Mesenchymal stem cell (in vitro differentiated cells and primary cell): ENCODE measurements at regions not wholly inside any gene's neighbourhood (a gene's known extent, or its start where the extent isn't known, plus 50 kb on each side); places are given as distances from the start of the nearest gene placed in this dataset.

Source experiments
- DNase-seq: peaks from one replicate; pipeline ENCODE4 v3.0.0-alpha.2; 2013
- H2AFZ ChIP-seq: one replicate; pipeline ENCODE4 v1.6.1; 2013; ENCODE audit warnings: low read depth, mild to moderate bottlenecking, control low read depth, inconsistent platforms, low read length, moderate library complexity
- H2AK5ac ChIP-seq: 2 replicates; pipeline ENCODE4 v1.6.1; 2013; ENCODE audit warnings: low read length, moderate library complexity, mild to moderate bottlenecking, inconsistent platforms; ENCODE audit not compliant: severe bottlenecking
- H2BK120ac ChIP-seq: one replicate; pipeline ENCODE4 v1.6.1; 2013; ENCODE audit warnings: low read depth, mild to moderate bottlenecking, inconsistent platforms, low read length, moderate library complexity
- H2BK12ac ChIP-seq, 2 experiments: one replicate each; pipeline ENCODE4 v1.6.1; 2013; ENCODE audit warnings: inconsistent platforms in 2 of 2, low read length in 2 of 2, mild to moderate bottlenecking in 2 of 2, moderate library complexity in 2 of 2, control low read depth in 1 of 2
- H2BK15ac ChIP-seq: one replicate; pipeline ENCODE4 v1.6.1; 2013; ENCODE audit warnings: mild to moderate bottlenecking, low read depth, inconsistent platforms; ENCODE audit not compliant: poor library complexity, severe bottlenecking
- H2BK5ac ChIP-seq: 2 replicates; pipeline ENCODE4 v1.6.1; 2013; ENCODE audit warnings: low read depth, mild to moderate bottlenecking, low read length, control low read depth, inconsistent platforms; ENCODE audit not compliant: poor library complexity, severe bottlenecking
- H3K14ac ChIP-seq, 2 experiments: one replicate each; pipeline ENCODE4 v1.6.1; 2013; ENCODE audit warnings: inconsistent platforms in 2 of 2, low read length in 2 of 2, control low read depth in 1 of 2, mild to moderate bottlenecking in 1 of 2, moderate library complexity in 1 of 2
- H3K18ac ChIP-seq, 2 experiments: one replicate each; pipeline ENCODE4 v1.6.1; 2013; ENCODE audit warnings: inconsistent platforms in 2 of 2, low read length in 2 of 2, control low read depth in 1 of 2, low read depth in 1 of 2, mild to moderate bottlenecking in 1 of 2
- H3K23ac ChIP-seq, 2 experiments: one replicate each; pipeline ENCODE4 v1.6.1; 2013; ENCODE audit warnings: inconsistent platforms in 2 of 2, low read length in 2 of 2, mild to moderate bottlenecking in 2 of 2, moderate library complexity in 2 of 2, control low read depth in 1 of 2
- H3K27ac ChIP-seq: 2 replicates; pipeline ENCODE4 v1.5.1; 2013; ENCODE audit warnings: mild to moderate bottlenecking, moderate library complexity, low read length, control low read depth, inconsistent platforms; ENCODE audit not compliant: poor library complexity, severe bottlenecking
- H3K27me3 ChIP-seq, 2 experiments: 2 replicates each; pipeline versions ENCODE4 v1.6.1 to v1.7.0; 2013; ENCODE audit warnings: low read length in 2 of 2, mild to moderate bottlenecking in 2 of 2, moderate library complexity in 2 of 2, control low read depth in 1 of 2, inconsistent platforms in 1 of 2; ENCODE audit not compliant: control insufficient read depth in 1 of 2, insufficient read depth in 1 of 2
- H3K36me3 ChIP-seq, 2 experiments: 2 replicates each; pipeline versions ENCODE4 v1.6.1 to v1.7.0; 2013; ENCODE audit warnings: low read length in 2 of 2, control low read depth in 1 of 2, inconsistent platforms in 1 of 2, low read depth in 1 of 2, mild to moderate bottlenecking in 1 of 2; ENCODE audit not compliant: insufficient read depth in 2 of 2, control insufficient read depth in 1 of 2
- H3K4ac ChIP-seq, 2 experiments: one replicate each; pipeline ENCODE4 v1.6.1; 2013; ENCODE audit warnings: inconsistent platforms in 2 of 2, low read length in 2 of 2, mild to moderate bottlenecking in 2 of 2, moderate library complexity in 2 of 2, control low read depth in 1 of 2, low read depth in 1 of 2
- H3K4me1 ChIP-seq: 2 replicates; pipeline ENCODE4 v1.6.1; 2013; ENCODE audit warnings: low read depth, low read length, control low read depth; ENCODE audit not compliant: control insufficient read depth, insufficient read depth
- H3K4me2 ChIP-seq: 2 replicates; pipeline ENCODE4 v1.6.1; 2013; ENCODE audit warnings: low read length, mild to moderate bottlenecking, inconsistent platforms; ENCODE audit not compliant: poor library complexity, severe bottlenecking
- H3K4me3 ChIP-seq, 2 experiments: 2 replicates each; pipeline versions ENCODE4 v1.5.1 to v1.7.0; 2013; ENCODE audit warnings: low read length in 2 of 2, mild to moderate bottlenecking in 2 of 2, control low read depth in 1 of 2, low read depth in 1 of 2; ENCODE audit not compliant: insufficient read depth in 1 of 2
- H3K79me1 ChIP-seq: replicated peaks from 2 replicates; pipeline ENCODE4 v1.6.1; 2013; ENCODE audit warnings: mild to moderate bottlenecking, control low read depth, low read length, inconsistent platforms; ENCODE audit not compliant: poor library complexity, severe bottlenecking
- H3K9ac ChIP-seq: 2 replicates; pipeline ENCODE4 v1.7.0; 2013; ENCODE audit warnings: mild to moderate bottlenecking, low read length, moderate library complexity
- H3K9me3 ChIP-seq: 2 replicates; pipeline ENCODE4 v1.7.0; 2013; ENCODE audit warnings: mild to moderate bottlenecking, low read length; ENCODE audit not compliant: control insufficient read depth
- H4K8ac ChIP-seq: one replicate; pipeline ENCODE4 v1.6.1; 2013; ENCODE audit warnings: inconsistent platforms, mild to moderate bottlenecking, low read length, moderate library complexity
- H4K91ac ChIP-seq: one replicate; pipeline ENCODE4 v1.6.1; 2013; ENCODE audit warnings: mild to moderate bottlenecking, low read length, inconsistent platforms
- WGBS: methylation state at CpG from one replicate; pipeline ENCODE4 v1.1.7; 2013; ENCODE audit warnings: mixed read lengths; 5-methylcytosine and 5-hydroxymethylcytosine counted together

- Histone ChIP-seq H3K36me3 (no peaks in the 10 kb centered on the region), H3K79me1 (no peaks in the 10 kb centered on the region), H2AK5ac (no peak overlapping the region), H2AFZ (no peak overlapping the region), H3K27me3 (peaks cover 0 to 21% of the 10 kb centered on the region in 2 experiments), H4K91ac (no peak overlapping the region), H3K4me2 (no peak overlapping the region), H3K9ac (no peak overlapping the region), H3K23ac (no peak overlapping the region), H3K18ac (no peak overlapping the region), H3K4me3 (no peak overlapping the region), H2BK15ac (no peak overlapping the region), H2BK120ac (no peak overlapping the region), H3K4ac (no peak overlapping the region), H3K14ac (no peak overlapping the region), H3K9me3 (no peaks in the 10 kb centered on the region), H3K4me1 (peaks cover 2% of the 10 kb centered on the region), H2BK12ac (no peak overlapping the region), H2BK5ac (no peak overlapping the region), H3K27ac (no peak overlapping the region), H4K8ac (no peak overlapping the region)
- no peak for DNase-seq
- 74% methylated on average over 2 of the region's 2 CpGs for WGBS
Observed at GRCh38 chr1:224801844-224802490, 127.5 kb upstream of the DNAH14 start.

GRCh38 chr1:224802617-224803016 is 126.9 kb upstream of the DNAH14 start:
- Histone ChIP-seq H2BK120ac (no peak overlapping the region), H2BK5ac (no peak overlapping the region), H3K4me2 (no peak overlapping the region), H3K4ac (no peak overlapping the region), H3K14ac (no peak overlapping the region), H3K9ac (no peak overlapping the region), H3K27me3 (peaks cover 0 to 21% of the 10 kb centered on the region in 2 experiments), H2BK12ac (no peak overlapping the region), H4K8ac (no peak overlapping the region), H3K4me1 (peaks cover 2% of the 10 kb centered on the region), H2AFZ (no peak overlapping the region), H3K23ac (no peak overlapping the region), H3K9me3 (no peaks in the 10 kb centered on the region), H4K91ac (no peak overlapping the region), H3K18ac (no peak overlapping the region), H3K27ac (no peak overlapping the region), H2AK5ac (no peak overlapping the region), H2BK15ac (no peak overlapping the region), H3K4me3 (no peak overlapping the region), H3K79me1 (no peaks in the 10 kb centered on the region), H3K36me3 (no peaks in the 10 kb centered on the region)
- no peak for DNase-seq
- 80% methylated on average over 3 of the region's 3 CpGs for WGBS

- Histone ChIP-seq H3K14ac (no peak overlapping the region), H3K27ac (no peak overlapping the region), H3K36me3 (no peaks in the 10 kb centered on the region), H3K4me2 (no peak overlapping the region), H4K91ac (no peak overlapping the region), H3K18ac (no peak overlapping the region), H2AFZ (no peak overlapping the region), H3K9me3 (no peaks in the 10 kb centered on the region), H2AK5ac (no peak overlapping the region), H2BK5ac (no peak overlapping the region), H3K27me3 (peaks cover 0 to 25% of the 10 kb centered on the region in 2 experiments), H2BK12ac (no peak overlapping the region), H3K23ac (no peak overlapping the region), H3K4me3 (no peak overlapping the region), H3K4ac (no peak overlapping the region), H2BK15ac (no peak overlapping the region), H2BK120ac (no peak overlapping the region), H3K4me1 (peaks cover 2% of the 10 kb centered on the region), H3K9ac (no peak overlapping the region), H3K79me1 (no peaks in the 10 kb centered on the region), H4K8ac (no peak overlapping the region)
- DNase-seq, result no peak
- 84% methylated on average over 2 of the region's 3 CpGs for WGBS
Observed at GRCh38 chr1:224804220-224804619, 125.3 kb upstream of the DNAH14 start.

- Histone ChIP-seq H3K4me1 (no peaks in the 10 kb centered on the region), H2BK5ac (no peak overlapping the region), H3K27me3 (peaks cover 0 to 20% of the 10 kb centered on the region in 2 experiments), H2BK120ac (no peak overlapping the region), H3K9ac (no peak overlapping the region), H2BK12ac (no peak overlapping the region), H3K4ac (no peak overlapping the region), H2BK15ac (no peak overlapping the region), H2AK5ac (no peak overlapping the region), H3K36me3 (no peaks in the 10 kb centered on the region), H3K4me3 (no peak overlapping the region), H3K14ac (no peak overlapping the region), H4K91ac (no peak overlapping the region), H3K23ac (no peak overlapping the region), H3K18ac (no peak overlapping the region), H3K79me1 (no peaks in the 10 kb centered on the region), H3K9me3 (peaks cover 3% of the 10 kb centered on the region), H4K8ac (no peak overlapping the region), H3K27ac (no peak overlapping the region), H3K4me2 (no peak overlapping the region), H2AFZ (no peak overlapping the region)
- no peak for DNase-seq
- WGBS, result 73% methylated on average over 2 of the region's 2 CpGs
Observed at GRCh38 chr1:224805889-224806288, 123.6 kb upstream of the DNAH14 start.
